Left lobe of liver (tissue), 2 donors: ENCODE measurements at regions not wholly inside any gene's neighbourhood (a gene's known extent, or its start where the extent isn't known, plus 50 kb on each side); places are given as distances from the start of the nearest gene placed in this dataset.
A peak's percentile ranks its signal among the peaks of the same experiment; 100 is the strongest.

Experiments
- ATAC-seq: fragments of 200-7000 bp; cut with Tn5 transposase; one replicate; pipeline ENCODE4 v1.9.1; 2020; ENCODE audit warnings: mild to moderate bottlenecking, moderate library complexity
- DNase-seq: peaks from one replicate; pipeline ENCODE4 v3.0.0-alpha.2; 2020; ENCODE audit warnings: low spot score
- donor health status: DM: no; HTN: no; CAD: no; lungs with moderate emphysema.
- donor health status: DM: no; HTN: yes; CAD: no.

DNA sequence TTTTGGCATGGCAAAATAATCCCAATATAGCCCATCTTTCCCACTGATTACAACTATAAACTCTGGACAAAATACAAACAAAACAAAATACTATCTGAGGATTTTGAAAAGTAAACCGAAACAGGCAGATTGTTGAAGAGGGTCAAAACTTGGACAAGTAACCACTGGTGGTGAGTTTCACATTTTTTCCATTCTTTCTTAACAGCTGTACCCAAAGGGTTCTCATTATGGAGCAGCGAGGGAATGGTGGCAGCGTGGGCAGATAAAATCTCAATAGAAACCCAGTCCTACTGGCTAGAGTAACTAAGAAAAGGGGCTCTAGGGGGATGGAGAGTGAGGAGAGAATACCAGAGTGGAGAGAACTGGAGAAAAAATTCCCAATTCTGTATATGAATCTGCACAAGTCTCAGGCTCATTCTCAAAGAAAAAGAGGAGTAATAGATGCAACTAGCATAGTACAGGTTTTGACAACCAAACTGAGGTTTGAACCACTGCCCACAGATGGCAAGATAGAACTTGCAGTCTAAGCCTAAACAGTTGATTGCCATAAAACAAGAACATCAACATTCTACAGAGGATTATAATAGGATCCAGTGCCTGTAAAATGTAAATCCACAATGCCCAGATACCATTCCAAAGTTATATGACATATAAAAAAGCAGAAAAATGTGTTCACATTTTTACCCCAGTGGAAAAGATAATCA, 284.5 kb downstream of the KCNRG start:
- no peak for ATAC-seq

DNA sequence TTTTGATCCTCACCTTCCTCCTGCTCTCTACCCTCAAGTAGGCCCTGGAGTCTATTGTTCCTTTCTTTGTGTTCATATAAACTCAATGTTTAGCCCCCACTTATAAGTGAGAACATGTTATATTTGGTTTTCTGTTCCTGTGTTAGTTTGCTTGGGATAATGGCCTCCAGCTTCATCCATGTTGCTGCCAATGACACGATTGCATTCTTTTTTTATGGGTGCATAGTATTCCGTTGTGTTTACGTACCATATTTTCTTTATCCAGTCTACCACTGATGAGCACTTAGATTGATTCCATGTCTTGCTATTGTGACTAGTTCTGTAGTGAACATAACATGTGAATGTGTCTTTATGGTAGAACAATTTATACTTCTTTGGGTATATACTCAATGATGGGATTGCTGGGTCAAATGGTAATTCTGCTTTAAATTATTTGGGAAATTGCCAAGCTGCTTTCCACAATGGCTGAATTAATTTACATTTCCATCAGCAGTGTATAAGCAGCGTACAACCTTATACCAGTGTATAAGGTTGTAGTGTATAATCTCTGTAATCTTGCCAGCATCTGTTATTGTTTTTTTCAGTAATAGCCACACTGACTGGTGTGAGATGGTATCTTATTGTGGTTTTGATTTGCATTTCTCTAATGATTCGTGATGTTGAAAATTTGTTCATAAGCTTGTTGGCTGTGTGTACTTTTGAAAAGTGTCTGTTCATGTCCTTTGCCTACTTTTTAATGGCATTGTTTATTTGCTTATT, 288.9 kb downstream of the KCNRG start:
- no peak for DNase-seq
- ATAC-seq: no peak

More for the DNA sequence above, 284.5 kb downstream of the KCNRG start:
- no peak for DNase-seq

DNA sequence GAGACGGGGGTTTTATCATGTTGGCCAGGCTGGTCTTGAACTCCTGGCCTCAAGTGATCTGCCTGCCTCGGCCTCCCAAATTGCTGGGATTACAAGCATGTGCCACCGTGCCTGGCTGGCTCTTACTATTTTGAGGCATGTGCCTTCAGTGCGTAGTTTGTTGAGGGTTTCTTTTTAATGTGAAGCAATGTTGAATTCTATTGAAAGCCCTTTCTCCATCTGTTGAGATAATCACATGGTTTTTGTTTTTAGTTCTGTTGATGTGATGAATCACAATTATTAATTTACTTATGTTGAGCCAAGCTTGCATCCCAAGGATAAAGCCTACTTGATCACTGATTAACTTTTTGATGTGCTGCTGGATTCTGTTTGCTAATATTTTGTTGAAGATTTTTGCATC, 290.9 kb downstream of the KCNRG start:
- ATAC-seq (no peak), DNase-seq (no peak)

DNA sequence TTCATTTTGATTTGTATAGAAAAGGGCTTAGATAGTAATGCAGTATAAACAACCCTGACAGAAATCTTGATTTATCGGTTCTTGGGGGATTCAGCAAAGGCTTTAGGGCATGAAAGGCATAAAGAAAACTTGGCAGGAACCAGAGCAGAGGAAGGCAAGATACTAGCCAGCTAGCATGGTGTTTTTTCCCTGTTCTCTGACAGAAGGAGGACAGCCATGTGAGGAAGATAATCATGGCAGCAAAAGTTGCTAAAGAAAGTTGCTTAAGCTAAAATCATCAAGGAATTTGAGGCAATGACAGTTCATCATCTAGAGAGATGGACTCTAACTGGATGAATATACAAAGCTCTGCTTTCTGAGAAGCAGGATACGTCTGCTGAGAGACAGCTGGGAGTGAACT, 294.1 kb downstream of the KCNRG start:
- no peak for DNase-seq
- no peak for ATAC-seq

DNA sequence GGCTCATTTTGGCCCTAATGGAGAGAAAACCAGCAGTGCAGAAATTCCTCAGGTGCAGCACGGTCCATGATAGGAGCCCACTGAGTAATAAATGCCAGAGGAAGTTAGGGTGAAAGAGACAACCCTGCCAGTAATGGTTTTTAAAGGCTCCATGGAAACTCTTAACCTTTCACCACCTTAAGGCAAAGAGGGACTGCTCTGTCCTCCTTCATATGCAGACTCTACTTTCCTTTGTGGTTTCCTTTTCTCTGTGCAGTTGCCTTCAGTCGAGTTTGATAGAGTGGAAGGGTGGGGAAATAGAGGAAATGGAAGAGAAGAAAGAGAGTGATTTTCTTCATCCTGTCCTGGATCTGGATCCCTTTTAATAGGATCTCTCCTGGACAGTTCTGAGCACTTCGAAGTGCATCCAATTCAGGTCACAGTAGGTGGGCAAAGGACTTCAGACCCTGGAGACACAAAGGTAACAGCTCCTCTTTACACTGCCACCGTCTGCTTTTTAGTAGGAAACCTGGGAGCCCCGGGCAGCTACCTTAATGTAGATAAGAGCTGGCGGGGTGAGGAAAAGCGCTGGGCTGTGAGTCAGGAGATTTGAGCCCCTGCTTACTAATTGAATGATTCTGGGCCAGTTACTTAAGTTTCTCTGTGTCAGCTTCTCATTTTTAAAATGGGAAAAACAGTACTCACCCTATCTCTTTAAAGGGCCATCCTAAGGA, 294.8 kb downstream of the KCNRG start:
- DNase-seq (no peak), ATAC-seq (no peak)

DNA sequence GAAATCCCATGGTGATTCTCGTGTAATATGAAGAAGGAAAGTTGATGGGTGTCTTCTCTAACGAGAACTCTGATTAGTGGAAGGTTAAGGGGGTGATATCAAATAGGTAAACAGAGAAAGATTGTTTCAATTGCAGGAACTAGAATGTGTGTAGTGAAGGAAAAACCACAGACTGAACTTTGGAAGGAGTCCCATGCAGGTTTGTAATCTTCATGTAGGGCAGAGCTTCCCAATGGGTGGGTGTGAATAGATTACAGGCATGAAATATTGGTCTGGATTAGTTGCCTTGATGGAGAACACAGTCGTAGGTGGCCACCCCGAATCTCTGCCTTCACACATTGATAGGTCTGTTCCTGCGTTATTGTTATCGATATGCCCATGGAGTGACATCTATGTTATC, 295.5 kb downstream of the KCNRG start:
- DNase-seq: no peak
- no peak for ATAC-seq

DNA sequence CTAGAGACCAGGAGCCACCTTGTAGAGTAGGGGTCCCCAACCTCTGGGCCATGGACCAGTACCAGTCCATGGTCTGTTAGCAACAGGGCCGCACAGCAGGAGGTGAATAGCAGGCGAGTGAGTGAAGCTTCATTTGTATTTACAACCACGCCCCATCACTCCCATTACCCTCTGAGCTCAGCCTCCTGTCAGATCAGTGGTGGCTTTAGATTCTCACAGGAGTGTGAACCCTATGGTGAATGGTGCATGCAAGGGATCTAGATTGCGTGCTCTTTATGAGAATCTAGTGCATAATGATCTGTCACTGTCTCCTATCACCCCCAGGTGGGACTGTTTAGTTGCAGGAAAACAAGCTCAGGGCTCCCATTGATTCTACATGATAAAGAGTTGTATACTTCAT, 303.6 kb downstream of the KCNRG start:
- DNase-seq: no peak
- no peak for ATAC-seq

DNA sequence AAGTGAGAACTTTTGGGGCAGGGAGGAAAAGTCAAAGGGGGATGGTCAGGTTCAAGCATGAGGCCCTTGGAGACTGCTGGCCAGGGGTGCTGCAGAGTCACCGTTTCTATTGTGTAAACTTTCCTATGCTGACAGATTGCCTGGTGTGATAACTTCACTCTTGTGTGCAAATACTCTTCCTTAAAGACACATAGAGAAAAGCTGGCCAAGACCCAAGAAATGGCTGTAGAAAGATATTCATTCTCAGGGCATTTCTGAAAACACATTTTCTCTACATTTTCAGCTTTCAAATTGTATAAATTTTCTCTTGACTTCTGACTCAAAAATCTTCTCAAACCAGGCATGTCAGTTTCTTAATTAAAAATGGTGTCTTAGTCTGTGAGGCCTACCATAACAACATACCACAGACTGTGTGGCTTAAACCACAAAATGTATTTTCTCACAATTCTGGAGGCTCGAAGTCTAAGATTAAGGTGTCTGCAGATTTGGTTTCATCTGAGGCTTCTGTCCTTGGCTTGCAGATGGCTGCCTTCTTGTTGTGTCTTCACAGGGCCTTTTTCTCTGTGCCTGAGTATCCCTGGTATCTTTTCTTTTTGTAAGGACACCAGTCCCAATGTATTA, 304.5 kb downstream of the KCNRG start:
- no peak for DNase-seq

DNA sequence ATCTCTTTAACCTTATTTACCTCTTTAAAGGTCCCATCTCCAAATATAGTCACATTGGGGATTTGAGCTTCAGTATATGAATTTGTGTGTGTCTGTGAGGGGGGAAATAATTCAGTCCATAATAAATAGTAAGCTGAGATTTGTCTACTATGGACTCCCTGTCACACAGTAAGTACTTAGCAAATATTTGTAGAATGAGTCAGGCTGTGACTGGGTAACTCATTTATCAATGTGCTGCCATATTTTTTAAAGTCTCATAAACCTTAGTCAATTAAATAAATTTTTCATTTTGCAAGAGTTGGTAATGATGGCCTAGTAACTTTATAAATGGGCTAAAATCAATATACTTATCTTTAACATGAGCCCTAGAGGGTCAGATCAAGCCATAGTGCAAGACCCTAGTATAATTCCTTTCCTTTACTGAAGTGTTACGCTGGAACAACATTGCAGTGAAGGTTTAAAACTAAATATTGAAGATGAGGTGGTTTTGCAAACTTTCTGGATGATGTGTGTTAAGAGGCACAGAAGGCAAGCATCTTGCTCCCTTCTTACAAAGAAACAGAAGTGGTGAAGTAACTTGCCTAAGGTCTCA, 305.1 kb downstream of the KCNRG start:
- no peak for DNase-seq
- peak; percentile 70 for ATAC-seq

More for the DNA sequence above, 304.5 kb downstream of the KCNRG start:
- ATAC-seq: peak; percentile 61

DNA sequence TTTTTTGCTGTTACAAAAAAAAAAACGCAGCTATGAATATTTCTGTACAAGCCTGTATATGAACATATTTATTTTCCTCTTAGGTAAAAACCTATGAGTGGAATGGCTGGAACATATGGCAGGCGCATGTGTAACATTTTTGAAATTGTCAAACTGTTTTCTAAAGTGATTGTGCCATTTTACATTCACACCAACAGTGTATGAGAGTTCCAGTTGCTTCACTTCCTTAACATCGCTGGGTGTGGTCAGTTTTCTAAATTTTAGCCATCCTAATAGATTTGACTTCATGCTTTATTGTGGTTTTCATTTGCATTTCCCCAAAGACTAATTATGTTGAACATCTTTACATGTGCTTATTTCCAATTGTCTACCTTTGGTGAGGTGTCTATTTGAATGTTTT, 306.8 kb downstream of the KCNRG start:
- no peak for DNase-seq
- no peak for ATAC-seq

DNA sequence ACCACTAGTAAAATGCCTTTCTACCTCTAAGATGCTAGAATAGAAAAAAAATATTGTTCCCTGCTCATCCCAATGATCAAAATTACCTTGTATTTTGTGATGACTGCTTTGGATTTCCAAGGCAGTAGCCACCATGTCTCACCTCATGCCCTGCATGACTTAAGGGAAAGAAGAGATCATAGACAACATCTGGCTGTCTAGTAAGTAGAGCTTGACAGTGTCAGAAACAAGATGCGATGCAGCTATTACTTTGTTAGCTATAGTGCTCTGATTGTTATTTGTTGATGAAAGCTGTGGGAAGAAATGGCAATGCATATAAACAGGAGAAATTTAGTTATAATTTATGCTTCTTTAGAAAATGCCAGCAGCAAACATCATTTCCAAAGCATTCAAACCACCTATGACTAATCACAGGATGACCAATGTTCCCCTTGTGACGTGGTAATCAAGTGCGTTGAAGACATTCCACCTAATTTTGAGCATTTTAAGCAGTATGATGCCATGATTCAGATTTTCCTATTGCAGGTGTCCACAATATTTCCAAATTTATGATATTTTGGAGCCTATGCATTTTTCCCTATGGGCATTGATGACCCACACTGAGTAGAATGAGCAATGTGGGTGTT, 308.3 kb downstream of the KCNRG start:
- ATAC-seq (no peak), DNase-seq (no peak)

DNA sequence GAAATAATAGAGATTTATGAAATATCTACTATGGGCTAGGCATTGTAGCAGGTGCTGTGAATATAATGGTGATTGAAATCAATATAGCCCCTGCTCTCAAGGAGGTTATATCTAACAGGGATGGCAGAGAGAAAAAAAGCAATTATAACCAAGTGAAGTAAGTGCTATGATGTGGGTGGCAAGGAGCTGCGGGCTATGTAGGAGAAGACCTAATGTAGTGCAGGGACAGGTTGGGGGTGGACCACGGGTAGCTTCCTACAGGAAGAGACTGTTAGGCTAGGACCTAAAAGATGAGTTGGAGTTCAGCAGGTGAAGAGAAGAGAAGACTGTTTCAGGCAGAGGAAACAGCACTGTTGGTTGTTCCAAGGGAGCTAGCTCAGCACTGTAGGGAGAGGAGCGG, 311.0 kb downstream of the KCNRG start:
- DNase-seq (no peak), ATAC-seq (no peak)

DNA sequence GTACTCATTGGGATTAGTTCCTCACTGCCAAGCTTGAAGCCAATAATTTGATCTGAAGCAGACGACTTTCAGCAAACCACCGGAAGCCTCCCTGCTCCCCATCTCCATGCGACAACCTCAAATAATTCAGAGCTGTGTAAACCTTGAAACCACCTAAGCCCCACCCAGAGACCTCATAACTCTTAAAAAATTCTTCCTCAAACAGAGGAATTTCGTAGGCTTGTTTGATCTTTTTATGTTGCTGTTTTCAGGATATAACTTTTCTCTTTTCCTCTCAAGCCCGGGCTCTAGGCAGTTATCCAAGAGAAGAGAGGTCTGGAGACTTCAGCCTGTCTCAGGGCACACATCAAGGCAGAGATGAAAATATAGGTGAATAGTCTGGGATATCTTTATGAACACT, 311.6 kb downstream of the KCNRG start:
- DNase-seq (no peak), ATAC-seq (no peak)

DNA sequence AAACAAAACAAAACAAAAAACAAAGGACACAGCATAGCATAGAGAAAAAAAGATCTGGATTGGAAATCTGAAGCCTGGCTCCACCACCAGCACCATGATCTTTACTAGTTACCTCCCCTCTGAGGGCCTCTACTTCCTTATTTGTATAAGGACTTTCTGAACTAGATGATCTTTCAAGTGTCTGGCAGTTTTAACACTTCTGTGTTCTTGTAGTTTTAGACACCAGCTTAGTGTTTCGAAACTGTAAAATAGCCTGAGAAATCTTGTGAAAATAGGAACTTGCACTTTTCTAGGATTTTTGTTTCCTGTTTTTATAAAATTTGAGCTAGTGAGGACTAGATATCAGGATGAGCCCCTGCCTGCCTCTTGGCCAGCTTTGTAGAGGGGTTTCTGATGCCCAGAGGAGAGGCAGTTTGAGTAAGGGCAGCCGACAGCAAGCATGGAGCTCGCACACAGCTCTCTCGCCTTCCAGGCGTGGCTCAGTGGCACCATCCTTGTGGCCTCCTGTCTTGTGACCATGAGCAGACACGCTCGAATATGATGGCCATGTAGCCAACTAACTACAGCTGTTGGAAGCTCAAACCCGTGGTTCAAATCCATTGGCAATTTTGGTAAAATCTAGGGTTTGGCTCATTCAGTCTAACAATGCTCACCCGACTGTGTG, 319.0 kb downstream of the KCNRG start:
- ATAC-seq: peak; percentile 29
- no peak for DNase-seq

DNA sequence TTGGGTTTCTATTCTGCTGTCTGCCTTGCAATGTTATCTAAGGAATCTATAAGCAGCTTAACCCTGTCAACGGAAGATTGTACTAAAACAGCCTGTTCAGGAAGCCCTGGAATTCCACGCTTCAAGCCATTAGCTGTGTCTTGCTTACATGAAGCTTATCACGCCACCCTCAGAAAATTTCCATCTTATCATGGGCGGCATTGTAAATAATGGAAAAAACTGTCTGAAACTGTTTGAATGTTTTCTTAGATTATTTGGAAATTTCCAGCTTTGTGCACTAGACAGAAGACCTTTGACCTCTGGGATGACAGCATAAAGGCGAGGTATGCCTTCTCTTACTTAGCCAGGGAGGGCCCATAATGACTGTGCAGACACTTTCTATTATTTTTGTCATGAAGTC, 319.7 kb downstream of the KCNRG start:
- ATAC-seq: no peak
- DNase-seq: no peak

DNA sequence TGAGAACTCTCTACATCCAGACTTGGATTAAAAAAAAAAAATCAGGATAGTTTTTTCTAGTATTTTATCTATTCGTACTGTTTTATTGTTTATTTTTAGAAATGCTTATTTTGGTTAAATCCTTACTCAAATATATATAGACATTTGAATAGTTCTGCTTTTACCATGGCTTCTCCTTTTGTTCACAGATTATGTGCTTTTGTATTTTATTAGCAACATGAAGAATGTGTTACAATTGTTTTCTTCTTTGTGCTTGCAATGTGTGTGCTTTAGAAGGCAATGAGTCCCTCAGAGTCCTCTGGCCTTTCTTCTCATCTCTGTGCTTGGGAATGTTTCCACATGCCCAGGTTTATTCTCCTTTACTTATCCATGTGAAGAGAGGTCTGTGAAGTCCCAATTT, 324.0 kb downstream of the KCNRG start:
- ATAC-seq: no peak
- DNase-seq: no peak

DNA sequence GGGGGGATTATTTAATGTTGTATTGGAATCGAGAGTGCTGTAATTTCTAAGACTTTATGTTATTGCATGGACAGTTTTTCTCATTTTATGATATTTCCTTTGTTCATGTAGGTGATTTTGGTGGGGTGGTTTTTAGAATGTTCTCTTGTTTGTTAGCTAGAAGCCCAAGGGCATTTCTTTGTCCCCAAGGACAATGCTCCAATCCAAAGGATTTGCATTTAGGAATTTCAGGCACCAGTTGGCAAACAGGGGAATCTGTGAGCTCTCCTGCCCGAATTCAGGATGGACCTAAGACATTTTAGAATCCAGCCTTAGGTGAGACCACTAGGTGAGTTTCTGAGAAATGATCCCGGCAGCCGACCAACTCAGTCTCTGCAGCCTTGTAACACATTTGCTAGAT, 324.9 kb downstream of the KCNRG start:
- no peak for ATAC-seq
- DNase-seq: no peak

DNA sequence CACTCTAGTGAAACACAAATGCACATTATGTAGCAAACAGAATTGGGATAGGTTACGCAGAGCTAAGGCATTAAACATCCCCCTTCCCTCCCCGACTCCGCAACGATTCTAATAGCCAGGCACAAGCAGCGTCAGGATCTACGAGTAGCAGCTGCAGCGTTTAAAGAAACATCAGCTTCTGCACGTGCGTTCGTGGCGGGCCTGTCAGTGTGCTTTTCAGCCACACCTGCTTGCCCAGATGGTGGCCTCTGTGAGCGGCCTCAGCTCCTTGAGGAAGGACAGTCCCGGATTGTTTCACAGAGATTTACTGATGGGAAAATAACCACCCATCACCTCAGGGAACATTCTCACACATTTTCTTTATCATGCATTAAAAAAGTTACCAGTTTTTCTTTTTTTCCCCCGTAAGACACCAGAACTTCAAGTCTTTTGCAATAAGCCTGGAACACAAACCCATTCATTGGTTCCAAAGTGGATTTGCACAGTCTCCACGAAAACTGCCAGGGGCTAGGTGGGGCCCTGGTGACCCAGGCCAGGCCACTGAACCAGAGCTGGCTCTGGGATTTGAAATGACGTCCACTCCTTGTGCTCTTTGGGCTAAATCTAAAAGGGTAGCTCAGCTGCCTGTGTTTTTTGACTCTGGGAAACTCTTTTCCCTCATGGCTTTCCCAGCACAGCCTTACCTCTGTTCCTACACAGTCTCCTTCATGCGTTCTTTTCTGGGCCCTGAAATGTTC, 325.5 kb downstream of the KCNRG start:
- no peak for DNase-seq
- ATAC-seq: no peak

DNA sequence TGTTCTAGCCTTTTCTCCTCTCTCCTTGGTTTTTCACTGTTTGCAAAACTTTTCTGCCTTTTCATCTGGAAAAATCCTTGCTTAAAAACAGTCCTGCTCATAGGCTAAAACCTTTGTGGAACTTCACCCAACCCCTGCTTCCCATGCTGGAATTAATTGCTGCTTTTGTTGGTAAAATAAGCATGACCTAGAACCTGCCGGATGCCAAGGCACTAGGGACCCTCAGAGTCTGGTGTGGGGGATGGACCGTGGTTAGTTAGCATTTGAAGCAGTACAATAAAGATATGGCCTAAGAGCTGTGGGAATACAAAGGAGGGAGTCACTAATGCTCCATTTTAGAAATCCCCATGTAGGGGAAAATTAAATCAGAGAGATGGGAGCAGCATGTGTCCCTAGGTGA, 326.3 kb downstream of the KCNRG start:
- no peak for ATAC-seq
- no peak for DNase-seq

DNA sequence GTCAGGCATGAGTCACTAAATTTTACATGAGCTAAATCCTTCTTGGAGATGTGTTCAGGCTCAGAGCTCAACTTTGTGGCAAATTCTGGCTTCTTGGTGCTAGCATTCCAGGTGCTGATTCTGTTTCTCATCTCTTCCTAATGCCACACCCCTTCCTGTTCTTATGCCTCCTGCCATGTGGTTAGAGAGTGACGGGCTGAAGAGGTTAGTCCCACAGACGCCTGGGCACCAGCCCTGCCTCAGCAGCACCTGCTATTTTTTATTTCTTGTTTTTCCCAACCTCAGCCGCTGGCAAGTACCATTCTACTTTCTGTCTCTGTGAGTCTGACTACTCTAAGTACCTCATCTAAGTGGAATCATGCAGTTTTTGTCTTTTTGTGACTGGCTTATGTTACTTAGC, 329.5 kb downstream of the KCNRG start:
- no peak for ATAC-seq
- no peak for DNase-seq
